GM12874 (cell line): ENCODE measurements at regions not wholly inside any gene's neighbourhood (a gene's known extent, or its start where the extent isn't known, plus 50 kb on each side); places are given as distances from the start of the nearest gene placed in this dataset.

Experiments
- TF ChIP-seq, protein P1 (sequence below): IDR thresholded peaks from 2 replicates; pipeline ENCODE4 v1.5.1; 2011; ENCODE audit warnings: low read depth, mild to moderate bottlenecking, control low read depth, low read length, moderate library complexity; ENCODE audit not compliant: insufficient read depth

DNA sequence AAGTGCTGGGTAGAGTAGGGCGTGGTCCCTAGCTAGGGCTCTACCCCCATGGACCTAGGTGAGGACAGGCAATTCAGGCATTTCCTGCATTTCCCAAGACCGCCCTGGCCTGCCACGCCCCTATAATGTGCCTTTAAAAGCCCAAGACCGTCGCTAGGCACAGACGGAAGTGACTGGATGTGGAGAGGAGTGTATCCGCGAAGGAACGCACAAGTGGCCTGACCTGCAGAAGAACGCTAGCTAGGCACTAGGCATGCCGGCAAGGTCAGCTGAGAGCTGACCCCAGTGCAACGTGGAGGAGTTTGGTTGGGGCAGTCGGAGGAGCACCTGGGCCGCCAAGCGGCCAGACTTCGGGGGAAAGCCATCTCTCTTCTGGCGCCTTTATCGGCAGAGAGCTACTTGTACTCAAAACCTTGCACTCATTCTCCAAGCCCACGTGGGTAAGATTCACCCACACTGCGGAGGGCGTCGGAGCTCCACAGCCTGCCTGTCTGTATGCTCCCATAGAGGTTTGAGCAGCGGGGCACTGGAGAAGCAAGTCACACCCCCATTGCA, 370.0 kb downstream of the FGF9 start:
- TF ChIP-seq, protein P1, sequence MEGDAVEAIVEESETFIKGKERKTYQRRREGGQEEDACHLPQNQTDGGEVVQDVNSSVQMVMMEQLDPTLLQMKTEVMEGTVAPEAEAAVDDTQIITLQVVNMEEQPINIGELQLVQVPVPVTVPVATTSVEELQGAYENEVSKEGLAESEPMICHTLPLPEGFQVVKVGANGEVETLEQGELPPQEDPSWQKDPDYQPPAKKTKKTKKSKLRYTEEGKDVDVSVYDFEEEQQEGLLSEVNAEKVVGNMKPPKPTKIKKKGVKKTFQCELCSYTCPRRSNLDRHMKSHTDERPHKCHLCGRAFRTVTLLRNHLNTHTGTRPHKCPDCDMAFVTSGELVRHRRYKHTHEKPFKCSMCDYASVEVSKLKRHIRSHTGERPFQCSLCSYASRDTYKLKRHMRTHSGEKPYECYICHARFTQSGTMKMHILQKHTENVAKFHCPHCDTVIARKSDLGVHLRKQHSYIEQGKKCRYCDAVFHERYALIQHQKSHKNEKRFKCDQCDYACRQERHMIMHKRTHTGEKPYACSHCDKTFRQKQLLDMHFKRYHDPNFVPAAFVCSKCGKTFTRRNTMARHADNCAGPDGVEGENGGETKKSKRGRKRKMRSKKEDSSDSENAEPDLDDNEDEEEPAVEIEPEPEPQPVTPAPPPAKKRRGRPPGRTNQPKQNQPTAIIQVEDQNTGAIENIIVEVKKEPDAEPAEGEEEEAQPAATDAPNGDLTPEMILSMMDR = no peak

DNA sequence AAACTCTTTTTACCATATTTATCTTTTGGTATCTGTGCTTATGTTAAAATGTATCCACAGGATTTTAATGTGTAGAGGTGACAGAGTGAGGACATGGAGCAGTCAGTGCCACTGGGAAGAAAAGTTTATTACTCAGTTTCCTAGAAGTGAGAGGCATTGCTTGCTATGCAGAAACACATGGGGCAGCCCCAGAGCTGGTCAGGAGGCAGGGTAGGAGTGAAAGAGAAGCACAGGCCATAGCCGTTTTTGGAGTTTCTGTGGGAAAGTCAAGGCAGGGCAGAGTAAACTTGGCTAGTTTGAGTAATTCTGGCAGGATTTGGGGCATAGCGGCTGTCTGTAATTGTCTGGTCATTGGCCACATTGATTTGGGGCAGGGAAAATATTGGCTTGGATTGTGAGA, 370.9 kb downstream of the FGF9 start:
- TF ChIP-seq, protein P1 = no peak

DNA sequence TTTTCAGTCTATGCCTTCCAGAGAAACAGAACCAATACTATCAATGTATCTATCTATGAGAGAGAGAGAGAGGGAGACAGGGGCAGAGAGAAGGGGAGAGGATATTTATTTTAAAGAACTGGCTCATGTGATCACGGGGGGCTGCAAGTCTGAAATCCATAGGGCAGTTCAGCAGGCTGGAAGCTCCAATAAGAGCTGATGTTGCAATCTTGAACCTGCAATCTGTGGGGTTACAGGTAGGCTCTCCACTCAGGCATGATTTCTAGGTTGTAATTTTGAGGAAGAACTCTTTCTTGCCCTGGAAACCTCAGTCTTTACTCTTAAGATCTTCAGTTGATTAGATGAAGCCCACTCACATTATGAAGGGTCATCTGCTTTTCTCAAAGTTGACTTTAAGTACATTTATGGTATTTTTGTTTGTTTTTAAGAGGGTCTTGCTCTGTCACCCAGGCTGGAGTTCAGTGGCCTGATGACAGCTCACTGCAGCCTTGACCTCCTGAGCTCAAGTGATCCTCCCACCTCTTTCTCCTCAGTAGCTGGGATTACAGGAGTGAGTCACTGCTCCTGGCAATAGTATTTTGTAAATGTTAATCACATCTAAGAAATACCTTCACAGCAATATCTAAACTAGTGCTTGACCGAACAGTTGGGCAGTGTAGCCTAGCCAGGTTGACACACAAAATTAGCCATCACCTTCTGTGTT, 376.4 kb downstream of the FGF9 start:
- TF ChIP-seq, protein P1 = no peak

DNA sequence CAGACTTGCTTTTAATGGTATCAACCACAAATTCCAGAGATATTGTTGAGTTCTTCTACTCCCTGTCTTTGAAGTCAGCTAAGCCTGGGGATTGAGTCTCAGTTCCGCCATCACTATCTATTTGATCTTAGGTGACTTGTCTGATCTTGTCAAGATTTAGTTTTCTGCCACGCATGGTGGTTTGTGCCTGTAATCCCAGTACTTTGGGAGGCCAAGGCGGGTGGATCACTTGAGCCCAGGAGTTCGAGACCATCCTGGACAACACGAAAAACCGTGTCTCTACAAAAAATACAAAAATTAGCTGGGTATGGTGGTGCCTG, 376.9 kb downstream of the FGF9 start:
- TF ChIP-seq, protein P1 = no peak

DNA sequence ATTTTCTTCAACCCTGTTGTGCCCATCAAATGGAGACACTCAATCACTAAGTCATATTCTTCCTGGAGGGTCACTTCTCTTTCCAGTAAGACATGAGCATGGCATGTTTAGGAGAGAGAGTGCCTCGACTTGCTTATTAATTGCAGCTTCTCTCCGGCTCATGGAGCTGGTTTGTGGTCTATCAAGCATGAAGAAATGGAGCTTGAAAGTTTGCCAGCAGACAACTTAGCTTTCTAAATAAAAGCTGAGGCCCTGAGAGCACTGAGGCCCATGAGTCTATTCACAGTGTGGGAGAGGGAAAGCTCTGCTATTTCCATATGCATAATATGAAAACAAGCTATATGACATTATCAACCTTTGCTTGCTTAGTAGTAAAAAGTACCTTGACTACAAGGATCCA, 378.5 kb downstream of the FGF9 start:
- TF ChIP-seq, protein P1 = no peak

DNA sequence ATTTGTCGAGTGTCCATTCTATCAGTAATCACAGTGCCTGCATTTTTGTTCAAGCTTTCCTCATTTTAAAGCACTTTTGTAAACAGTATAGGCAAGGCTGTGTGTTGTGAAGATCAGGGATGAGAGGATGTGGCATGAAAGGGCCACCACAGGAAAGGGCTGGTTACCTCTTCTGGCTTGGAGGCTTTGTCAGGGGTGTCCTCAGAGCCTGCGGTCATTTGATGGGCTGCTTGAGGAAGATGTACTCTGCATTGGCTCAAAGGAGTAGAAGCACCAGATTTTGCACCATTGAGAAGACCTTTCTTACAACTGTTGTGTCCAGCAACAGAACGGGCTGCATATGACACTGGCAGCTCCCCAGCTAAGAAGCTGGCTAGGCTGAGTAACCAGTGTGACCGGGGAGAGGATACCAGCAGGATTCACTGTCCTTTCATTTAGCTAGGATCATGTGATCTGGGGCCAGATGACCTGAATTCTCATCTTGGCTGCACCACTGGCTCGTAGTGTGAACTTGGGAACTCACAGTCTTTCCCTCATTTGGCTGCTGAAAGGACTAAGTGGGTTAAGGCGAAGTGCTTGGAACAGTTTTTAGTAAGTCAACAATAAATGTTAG, 380.2 kb downstream of the FGF9 start:
- TF ChIP-seq, protein P1 = no peak

DNA sequence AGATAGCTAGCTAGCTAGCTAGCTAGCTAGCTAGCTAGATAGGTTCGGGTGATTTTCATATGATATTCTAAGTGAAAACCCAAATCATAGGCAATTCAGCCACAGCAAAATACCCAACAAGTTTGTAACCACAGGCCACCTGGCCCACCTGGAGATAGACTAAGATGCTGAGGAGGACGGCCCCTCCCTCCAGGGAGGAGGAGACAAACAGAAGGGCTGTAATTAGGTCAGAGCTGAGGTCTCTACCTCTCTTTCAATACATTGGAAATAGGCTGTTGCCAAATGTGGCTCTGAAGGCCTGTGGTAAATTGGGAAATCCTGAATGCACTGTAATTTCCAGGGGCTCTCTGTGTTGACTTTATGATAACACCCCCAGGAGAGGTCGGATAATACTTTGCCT, 382.2 kb downstream of the FGF9 start:
- TF ChIP-seq, protein P1 = no peak
